GM12872 (cell line): ENCODE measurements at regions not wholly inside any gene's neighbourhood (a gene's known extent, or its start where the extent isn't known, plus 50 kb on each side); places are given as distances from the start of the nearest gene placed in this dataset.

ENCODE experiments used
- CTCF ChIP-seq: IDR thresholded peaks from 3 replicates; pipeline ENCODE4 v1.5.1; 2011; ENCODE audit warnings: low read depth, mild to moderate bottlenecking, low read length, moderate library complexity; ENCODE audit not compliant: insufficient read depth

GRCh38 chr11:115906171-115906570 is 402.0 kb upstream of the CADM1 start:
- TF ChIP-seq CTCF, result no peak

- TF ChIP-seq CTCF, result no peak
Observed at GRCh38 chr11:115905341-115906000, 401.3 kb upstream of the CADM1 start.

- no peak for TF ChIP-seq CTCF
Observed at GRCh38 chr11:115903179-115903578, 399.0 kb upstream of the CADM1 start.

GRCh38 chr11:115901069-115901468 is 396.9 kb upstream of the CADM1 start:
- TF ChIP-seq CTCF, result no peak

GRCh38 chr11:115900111-115900510 is 395.9 kb upstream of the CADM1 start:
- no peak for TF ChIP-seq CTCF

GRCh38 chr11:115897707-115898106 is 393.5 kb upstream of the CADM1 start:
- TF ChIP-seq CTCF, result no peak

- TF ChIP-seq CTCF, result no peak
Observed at GRCh38 chr11:115896084-115896483, 391.9 kb upstream of the CADM1 start.
